Fibroblast of peridontal ligament (primary cell): ENCODE measurements at regions not wholly inside any gene's neighbourhood (a gene's known extent, or its start where the extent isn't known, plus 50 kb on each side); places are given as distances from the start of the nearest gene placed in this dataset.
A peak's percentile ranks its signal among the peaks of the same experiment; 100 is the strongest.
"Not testable (repeated sequence)": the region's sequence is repeated elsewhere in the genome, so short reads cannot be mapped to it uniquely, and the experiment has no call there.

Experiments used
- DNase-seq: peaks from one replicate; pipeline ENCODE4 v3.0.0-alpha.2; 2010; ENCODE audit errors: extremely low read depth

DNA sequence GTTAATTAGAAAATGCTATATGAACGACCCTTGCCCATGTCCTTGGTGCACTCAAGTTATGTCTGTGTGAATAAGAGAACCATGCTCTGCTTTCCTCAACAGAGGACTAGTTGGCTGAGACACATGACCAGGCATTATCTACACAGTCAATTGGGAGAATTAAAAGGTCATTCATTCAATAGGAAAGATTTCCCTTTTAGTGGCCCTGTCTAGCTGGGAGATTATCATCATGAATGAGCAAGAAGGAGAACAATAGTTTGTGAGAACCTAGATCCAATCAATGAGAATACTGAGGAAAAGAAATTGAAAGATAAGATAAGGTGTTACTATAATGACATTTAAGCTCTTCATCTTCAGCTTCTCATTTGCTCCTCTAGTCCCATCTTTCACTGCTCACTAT is 1033.4 kb upstream of the LCORL start:
- DNase-seq, result no peak

DNA sequence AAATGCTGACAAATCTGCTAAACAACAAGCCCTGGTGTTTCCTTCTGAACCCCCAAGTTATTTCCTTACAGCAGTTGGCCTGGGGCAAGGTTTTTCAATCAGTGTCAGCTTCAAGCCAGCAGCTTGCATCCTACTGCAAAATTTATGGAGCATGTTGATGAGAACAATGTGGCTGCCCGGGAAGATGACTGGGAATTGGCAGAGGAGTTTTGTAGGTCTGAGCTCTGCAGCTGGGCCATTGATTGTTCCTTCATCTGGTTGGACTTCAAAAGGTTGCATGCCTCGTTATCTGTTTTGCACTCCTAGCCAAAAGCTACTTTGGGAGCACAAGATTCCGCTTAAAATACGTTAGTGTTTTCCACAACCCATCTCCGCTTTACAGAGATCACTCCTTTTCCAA is 1030.3 kb upstream of the LCORL start:
- DNase-seq, result no peak

DNA sequence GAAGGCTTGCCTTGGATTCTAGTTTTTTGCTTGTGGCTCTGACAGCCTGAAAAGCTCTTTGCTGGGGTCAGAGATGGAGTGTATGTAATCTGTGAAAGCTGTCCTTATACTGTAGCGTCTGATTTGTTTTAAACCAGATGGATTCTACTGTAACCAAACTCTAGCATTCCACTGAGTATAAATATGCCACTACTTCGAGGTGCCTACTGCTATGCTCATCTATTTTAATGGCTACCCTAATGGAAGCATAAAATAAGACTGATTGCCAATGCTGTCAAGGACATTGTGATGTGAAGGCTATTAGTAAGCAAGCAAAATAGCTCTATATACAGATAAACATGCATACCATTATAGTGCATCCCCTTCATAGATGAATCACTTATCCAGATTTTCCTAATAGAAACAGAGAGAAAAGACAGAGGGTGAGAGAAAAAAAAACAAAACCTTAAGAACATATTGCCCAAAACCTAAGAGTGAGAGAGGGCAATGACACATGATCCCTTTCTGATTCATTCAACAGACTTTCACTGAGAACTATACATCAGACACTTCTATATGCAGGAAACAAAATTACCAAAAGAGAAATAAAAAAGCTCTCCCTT is 1025.8 kb upstream of the LCORL start:
- no peak for DNase-seq

DNA sequence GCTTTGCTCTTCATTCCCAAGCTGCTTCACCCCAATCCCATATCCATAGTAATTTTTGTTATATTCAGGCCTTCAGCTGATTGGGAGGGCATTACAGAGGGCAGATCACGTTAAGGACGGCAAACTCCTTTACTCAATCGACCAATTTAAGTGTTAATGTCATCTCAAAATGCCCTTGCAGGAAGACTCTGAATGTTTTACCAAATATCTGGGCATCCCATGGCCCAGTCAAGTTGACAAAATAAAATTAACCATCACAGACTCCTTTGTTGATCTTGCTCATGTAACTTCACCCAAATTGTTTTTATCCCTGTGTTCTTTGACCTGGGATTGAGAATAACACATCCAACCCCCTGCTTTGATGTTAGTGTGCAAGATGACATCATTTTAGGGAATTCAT is 1018.3 kb upstream of the LCORL start:
- DNase-seq, result no peak

DNA sequence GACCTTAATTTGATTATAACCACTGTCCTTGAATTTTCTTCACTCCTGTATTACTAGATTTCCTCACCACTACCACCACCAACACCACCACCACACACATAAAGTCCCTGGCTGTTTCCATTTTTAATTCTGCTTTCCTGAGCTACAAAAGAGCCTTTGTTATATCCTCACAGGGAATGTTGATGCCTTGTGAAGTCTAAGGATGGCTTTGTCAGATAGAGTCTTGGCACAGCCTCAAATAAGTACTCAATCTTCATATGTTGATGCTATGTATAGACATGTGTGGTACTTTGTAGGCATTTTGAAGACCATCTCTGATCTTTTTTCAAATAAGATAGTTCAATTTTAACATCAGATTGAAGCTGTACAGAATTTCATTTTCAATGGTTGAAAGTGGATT is 1016.7 kb upstream of the LCORL start:
- no peak for DNase-seq

DNA sequence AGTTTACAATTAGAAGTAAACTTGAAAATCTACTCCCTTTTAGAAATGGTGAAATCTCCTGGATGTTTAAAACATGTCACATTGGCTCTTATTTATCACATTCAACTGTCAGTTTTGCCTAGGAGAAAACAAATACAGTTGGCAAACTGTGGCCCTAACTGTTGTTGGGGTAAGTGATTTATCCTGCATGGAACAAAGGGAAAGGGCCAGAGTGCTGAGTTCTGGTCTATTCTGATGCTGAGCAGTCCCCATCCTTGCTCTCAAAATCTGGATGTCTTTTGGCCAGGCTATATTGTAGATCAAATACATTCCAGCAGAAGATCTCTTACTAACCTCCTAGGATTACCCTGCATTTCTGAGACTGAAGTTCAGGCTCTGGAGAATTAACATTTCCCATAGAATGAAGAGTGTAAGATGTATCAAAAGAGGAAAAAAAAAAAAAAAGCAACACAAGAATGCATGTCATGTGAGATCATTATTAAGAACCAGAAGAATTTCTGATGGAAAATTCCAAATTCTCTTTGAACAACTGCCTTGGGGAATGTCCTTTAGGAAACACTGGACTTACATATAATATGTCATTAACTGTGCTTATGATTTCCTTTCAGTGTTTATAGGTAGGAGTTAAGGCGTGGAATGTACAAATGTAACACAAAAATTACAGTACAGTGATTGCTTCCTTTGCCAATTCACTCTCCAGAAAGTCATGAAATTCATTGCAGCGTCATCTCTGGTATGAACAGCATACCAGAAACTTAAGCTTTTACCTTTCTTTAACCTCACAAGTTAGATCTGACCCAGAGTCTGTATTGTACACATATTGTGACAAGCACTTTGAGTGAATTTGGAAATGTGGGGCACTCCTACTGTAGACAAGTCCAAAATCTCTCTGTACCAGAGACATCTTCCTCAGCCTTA is 1012.5 kb upstream of the LCORL start:
- no peak for DNase-seq

DNA sequence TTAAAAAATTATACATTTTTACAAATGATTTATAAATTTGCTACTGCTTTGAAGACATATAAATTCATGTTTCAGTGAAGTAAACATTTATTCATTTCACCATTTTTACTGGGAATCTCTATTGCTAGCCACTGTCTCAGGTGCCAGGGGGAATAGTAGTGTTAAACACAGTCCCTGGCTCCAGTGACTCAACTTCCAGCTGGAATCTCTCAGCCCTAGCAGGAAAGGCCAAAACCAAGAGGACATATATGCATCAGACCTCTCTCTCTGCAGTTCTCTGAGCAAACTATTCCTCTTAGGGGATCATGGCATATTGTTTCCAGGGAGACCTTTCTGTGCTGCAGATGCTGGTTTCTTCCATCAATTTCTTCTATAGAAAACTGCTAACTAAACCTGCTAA is 1009.0 kb upstream of the LCORL start:
- no peak for DNase-seq

DNA sequence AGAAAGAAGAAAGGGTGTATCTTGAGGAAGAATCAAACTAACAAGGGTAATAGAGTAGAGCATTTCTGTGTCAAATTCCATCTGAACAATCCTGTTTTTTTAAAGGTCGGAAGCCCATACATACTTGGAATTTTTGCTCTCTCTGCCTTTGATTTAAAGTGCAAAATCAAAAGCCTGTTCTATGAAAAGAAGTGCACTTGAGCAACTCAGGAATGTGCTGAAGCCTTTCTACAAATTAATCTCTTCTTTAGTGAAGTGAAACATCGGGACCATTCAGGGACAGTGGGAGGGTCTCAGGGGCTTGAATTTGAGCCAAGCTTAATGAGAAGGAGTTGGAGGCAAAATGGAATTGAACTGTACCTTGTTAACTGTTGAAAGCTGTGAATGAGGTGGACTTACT is 1008.5 kb upstream of the LCORL start:
- DNase-seq, result peak; percentile 1

DNA sequence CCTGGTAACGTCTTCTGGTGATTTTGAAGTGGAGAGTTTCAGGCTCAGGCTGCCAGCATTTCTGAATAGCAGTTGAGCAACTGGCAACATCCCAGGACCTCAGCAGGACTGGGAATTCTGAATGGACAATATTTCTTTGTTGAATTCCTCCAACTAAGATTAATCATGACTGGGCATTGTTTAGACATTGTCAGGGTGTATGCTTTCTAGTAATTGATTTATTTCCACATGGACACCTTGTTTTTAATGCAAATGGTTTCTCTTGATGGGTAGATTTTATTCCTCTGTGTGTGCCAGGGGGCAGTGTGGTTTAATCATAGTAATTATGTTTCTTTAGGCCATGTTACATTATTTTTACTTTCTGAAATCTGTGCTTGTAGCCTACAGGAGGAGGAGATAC is 1004.7 kb upstream of the LCORL start:
- DNase-seq, result peak; percentile 4

DNA sequence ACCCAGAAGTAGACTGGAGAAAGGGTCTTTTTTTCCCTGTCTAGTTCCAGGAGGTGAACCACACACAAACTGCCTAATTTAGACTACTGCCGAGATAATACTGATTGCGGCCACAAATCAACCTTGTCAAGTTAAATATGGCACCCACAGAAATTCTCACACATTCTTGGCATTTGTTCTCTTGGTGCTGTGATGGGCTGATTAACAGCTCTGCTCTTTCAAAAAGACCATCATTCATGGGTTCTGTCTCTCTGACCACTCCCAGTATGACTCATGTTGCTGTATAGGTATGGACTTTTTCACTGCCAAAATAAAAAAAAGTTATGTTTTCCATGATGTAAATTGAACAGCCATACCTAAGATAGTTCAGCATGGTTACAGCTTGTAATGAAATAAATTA is 1003.5 kb upstream of the LCORL start:
- DNase-seq, result no peak

DNA sequence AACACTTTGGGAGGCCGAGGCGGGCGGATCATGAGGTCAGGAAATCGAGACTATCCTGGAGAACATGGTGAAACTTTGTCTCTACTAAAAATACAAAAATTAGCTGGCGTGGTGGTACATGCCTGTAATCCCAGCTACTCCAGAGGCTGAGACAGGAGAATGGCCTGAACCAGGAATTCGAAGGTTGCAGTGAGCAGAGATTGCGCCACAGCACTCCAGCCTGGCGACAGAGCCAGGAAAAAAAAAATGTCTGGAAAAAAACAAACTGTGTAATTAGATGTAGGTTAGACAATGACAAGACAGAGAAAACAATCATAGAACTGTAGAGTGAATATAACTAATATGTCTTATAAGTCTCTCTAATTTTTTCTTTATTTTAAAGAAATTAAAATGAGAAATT is 1002.5 kb upstream of the LCORL start:
- no peak for DNase-seq

DNA sequence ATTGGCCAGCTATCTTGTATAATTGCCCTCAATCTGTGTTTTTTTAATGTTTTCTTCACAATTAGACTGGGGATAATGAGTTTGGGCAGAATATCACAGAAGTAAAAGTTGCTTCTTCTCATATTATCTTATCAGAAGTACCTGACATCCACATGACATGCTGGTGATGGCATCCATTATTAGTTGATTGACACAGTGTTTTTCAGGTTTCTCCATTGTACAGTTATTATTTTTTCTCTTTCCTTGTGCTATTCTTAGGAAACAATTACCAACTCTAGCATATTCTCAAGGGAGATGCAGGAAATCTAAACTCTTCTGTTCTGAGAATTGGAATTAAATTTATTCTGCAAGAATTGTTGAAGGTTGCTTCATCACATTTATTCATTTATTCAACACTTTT is 1000.1 kb upstream of the LCORL start:
- no peak for DNase-seq

DNA sequence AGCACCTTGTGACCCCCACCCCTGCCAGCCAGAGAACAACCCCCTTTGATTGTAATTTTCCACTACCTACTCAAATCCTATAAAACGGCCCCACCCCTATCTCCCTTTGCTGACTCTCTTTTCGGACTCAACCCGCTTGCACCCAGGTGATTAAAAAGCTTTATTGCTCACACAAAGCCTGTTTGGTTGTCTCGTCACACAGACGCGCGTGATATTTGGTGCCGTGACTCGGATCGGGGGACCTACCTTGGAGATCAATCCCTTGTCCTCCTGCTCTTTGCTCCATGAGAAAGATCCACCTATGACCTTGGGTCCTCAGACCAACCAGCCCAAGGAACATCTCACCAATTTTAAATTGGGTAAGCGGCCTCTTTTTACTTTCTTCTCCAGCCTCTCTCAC is 995.0 kb upstream of the LCORL start:
- not testable (repeated sequence) for DNase-seq

DNA sequence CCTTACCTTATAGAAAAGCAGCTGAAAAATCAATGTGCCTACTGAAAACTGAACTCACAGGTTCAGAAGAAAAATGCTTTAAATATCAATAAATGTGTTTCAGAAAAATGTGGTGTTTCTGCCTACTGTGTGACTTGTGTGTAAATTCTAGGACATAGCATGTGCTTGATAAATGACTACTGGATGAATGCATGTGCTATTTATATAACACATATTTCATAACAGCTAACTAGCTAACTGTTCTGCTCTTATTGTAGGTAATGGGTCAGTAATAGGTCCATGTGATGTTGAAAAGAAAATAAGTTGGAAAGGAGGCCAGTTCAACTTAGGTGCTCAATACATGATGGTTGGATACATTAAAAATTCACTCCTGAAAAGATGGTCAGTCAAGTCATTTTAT is 993.0 kb upstream of the LCORL start:
- DNase-seq, result no peak

DNA sequence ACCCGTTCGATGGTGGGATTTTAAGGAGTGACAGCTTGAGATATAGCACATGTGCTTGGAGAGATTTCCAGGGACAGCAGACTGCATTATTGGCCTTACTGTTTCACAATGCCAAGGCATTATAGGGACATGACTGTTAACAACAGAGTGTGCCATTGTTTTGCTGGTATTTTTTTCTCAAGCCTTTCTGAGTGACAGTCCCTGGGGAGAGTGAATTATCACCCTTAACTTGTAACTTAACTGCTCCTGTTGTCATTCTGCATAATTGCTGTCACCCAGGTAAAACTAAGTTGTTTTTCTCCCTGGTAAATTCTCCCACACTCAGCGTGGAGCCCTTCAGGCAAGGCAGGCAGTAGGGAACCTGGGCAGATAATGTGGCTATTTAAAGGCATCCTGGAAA is 989.2 kb upstream of the LCORL start:
- DNase-seq, result no peak

DNA sequence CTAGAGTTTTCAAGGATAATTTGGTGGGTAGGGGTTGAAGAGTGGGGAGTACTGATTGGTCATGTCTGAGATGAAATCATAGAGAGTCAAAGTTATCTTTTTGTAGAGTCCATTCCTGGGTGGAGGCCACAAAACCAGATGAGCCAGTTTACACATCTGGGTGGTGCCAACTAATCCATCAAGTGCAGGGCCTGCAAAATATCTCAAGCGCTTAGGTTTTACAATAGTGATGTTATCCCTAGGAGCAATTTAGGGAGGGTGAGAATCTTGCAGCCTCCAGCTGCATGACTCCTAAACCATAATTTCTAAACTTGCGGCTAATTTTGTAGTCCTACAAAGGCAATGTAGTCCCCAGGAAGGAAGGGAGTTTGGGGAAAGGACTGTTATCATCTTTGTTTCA is 988.3 kb upstream of the LCORL start:
- no peak for DNase-seq

DNA sequence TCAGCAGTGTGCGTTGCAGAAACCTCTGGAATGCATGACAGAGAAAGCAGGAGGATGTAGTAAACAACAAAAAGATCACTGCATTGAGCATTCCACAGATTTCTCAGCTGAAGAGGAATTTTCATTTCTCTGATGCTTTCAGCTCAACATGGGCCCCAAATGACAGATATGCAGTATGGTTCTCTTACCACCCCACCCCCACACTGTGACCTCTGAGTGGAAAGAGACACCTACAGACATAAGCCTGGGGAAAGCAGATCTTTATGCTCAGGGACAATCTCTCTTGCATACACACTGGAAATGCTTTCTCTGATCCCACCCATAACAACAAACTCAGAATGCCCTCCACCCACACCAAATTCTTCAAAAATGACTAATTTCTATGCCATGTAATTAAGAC is 983.7 kb upstream of the LCORL start:
- peak; percentile 5 for DNase-seq

DNA sequence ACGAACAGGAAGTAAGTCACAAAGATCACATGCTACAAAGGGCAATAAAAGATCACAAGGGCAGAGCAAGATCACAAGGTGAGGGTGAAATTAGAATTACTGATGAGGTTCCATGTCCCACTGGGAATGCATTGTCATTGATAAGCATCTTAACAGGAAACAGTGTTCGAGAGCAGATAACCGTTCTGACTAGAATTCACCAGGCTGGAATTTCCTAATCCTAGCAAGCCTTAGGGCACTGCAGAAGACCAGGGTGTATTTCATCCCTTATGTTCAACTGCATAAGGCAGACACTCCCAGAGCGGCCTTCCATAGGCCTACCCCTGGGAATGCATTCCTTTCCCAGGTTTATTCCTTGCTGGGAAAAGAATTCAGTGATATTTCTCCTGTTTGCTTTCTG is 980.6 kb upstream of the LCORL start:
- no peak for DNase-seq

DNA sequence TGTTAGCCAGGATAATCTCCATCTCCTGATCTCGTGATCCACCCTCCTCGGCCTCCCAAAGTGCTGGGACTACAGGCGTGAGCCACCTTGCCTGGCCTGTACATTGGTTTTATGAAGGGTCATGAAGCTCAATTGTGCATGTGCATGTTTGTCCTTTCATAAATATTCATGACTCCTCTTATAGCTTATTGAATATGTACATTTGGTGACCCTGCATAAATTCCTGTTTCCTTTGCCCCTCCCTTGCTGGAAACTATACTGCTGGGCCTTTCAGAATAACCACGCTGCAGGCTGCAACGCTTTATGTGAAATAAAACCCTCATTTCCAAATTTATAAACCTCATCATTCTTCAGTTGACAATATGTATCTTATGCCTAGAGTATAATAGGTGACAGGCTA is 978.0 kb upstream of the LCORL start:
- DNase-seq, result no peak

DNA sequence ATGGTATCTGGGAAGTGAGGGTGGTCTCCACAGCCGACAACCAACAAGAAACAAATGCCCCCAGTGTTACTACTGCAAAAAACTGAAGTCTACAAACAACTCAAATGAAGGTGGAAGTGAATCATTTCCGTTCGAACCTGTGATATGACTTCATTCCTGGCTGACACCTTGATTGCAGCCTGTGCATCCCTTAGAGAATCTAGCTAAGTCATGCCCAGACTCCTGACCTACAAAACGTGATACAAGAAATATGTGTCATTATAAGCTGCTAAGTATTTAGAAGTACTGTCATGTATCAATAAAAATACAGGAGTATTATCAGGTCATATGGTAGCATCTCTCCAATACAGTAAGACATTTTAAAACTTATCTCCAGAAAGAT is 959.7 kb upstream of the LCORL start:
- DNase-seq, result no peak

DNA sequence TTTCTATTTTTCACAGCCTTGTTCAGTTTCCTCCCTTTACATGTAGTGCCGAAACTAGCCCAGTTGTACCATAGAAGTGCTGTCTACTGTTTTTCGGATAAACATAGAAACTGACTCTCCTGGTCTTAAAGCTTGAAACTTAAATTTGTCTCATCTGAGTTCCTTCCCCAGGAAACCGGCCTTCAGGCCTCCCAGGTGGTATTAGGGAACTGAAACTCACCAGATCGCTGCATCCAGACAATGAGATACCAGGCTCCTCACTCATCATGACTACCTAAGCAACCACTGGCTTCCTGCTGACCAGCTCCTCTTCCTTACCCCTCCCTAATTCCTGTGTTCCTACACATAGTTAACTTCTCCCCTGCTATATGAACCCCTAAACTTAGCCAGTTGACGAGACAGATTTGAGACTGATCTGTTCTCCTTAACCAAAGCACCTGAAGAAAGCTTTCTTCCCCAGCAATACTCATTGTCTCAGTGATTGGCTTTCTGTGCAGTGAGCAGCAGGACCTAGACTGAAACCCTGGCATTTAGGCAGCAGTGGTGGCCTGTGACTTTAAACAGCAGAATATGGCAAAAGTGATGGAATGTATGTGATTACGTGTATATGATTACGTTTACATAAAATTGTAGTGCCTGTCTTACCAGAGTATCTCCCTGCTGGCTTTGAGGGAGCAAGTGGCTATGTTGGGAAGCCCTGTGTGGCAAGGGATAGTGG is 959.1 kb upstream of the LCORL start:
- DNase-seq, result no peak

DNA sequence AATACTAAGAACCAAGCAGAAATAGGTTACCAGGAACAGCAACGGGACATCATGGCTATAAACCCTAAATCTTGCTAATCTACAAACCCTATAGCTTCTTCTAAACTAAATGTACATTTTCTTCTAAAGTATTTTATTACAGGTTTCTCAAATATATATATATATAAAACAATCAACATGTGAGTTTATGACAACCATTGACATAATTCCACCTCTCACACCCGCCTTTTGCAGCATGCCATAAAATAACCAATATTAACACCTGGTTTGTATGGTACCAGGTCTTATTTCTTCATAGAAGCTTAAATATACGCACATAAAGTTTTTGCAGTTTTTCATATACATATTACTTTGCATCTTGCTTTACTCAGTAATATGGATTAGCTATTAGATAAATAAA is 955.3 kb upstream of the LCORL start:
- DNase-seq, result no peak
